HUES48 (cell line): ENCODE measurements at regions not wholly inside any gene's neighbourhood (a gene's known extent, or its start where the extent isn't known, plus 50 kb on each side); places are given as distances from the start of the nearest gene placed in this dataset.

Source experiments
- H3K27ac ChIP-seq: one replicate; pipeline ENCODE4 v1.7.0; 2013; ENCODE audit warnings: low read depth, low read length, inconsistent platforms
- H3K27me3 ChIP-seq: 2 replicates; pipeline ENCODE4 v1.6.1; 2013; ENCODE audit warnings: mild to moderate bottlenecking, low read length; ENCODE audit not compliant: control insufficient read depth, insufficient read depth
- H3K36me3 ChIP-seq: 2 replicates; pipeline ENCODE4 v1.6.1; 2013; ENCODE audit warnings: low read length; ENCODE audit not compliant: control insufficient read depth, insufficient read depth
- H3K4me1 ChIP-seq: 2 replicates; pipeline ENCODE4 v1.6.1; 2013; ENCODE audit warnings: mild to moderate bottlenecking, low read length; ENCODE audit not compliant: control insufficient read depth, insufficient read depth
- H3K4me3 ChIP-seq: 2 replicates; pipeline ENCODE4 v1.5.1; 2013; ENCODE audit warnings: mild to moderate bottlenecking, low read depth, low read length
- H3K9ac ChIP-seq: 2 replicates; pipeline ENCODE4 v1.6.1; 2013; ENCODE audit warnings: mild to moderate bottlenecking, low read depth, low read length, moderate library complexity
- H3K9me3 ChIP-seq: 2 replicates; pipeline ENCODE4 v1.6.1; 2013; ENCODE audit warnings: low read length; ENCODE audit not compliant: control insufficient read depth, insufficient read depth

- H3K36me3 ChIP-seq: no peaks in the 10 kb centered on the region
- no peak overlapping the region for H3K4me3 ChIP-seq
- peaks cover 19% of the 10 kb centered on the region for H3K4me1 ChIP-seq
- H3K9ac ChIP-seq: no peak overlapping the region
- no peaks in the 10 kb centered on the region for H3K9me3 ChIP-seq
- H3K27ac ChIP-seq: no peak overlapping the region
- no peaks in the 10 kb centered on the region for H3K27me3 ChIP-seq
Measured at GRCh38 chr3:192080336-192080735, 619.4 kb downstream of the PYDC2 start.

- Histone ChIP-seq H3K36me3 (no peaks in the 10 kb centered on the region), H3K4me3 (no peak overlapping the region), H3K9me3 (no peaks in the 10 kb centered on the region), H3K4me1 (peaks cover 14% of the 10 kb centered on the region), H3K9ac (no peak overlapping the region), H3K27me3 (no peaks in the 10 kb centered on the region), H3K27ac (no peak overlapping the region)
Measured at GRCh38 chr3:192082730-192083660, 622.0 kb downstream of the PYDC2 start.
